Endometrium (tissue), 2 donors: ENCODE measurements at regions not wholly inside any gene's neighbourhood (a gene's known extent, or its start where the extent isn't known, plus 50 kb on each side); places are given as distances from the start of the nearest gene placed in this dataset.

Experiments
- FAIRE-seq: peaks from 2 replicates; lab custom pipeline; 2012; peaks lifted over from hg19 to GRCh38; lab: Jason Lieb, UNC
- donor health status: control.
- donor health status: control.

GRCh38 chrX:9196961-9197640 is 163.2 kb upstream of the FAM9B start:
- no peak for FAIRE-seq

GRCh38 chrX:9204560-9204959 is 170.6 kb upstream of the FAM9B start:
- FAIRE-seq, result no peak

GRCh38 chrX:9205599-9206223 is 171.8 kb upstream of the FAM9B start:
- FAIRE-seq, result no peak

GRCh38 chrX:9207142-9207541 is 173.2 kb upstream of the FAM9B start:
- no peak for FAIRE-seq

- no peak for FAIRE-seq
These were observed 177.3 kb upstream of the FAM9B start for GRCh38 chrX:9211269-9211668.

GRCh38 chrX:9221781-9222180 is 187.9 kb upstream of the FAM9B start:
- FAIRE-seq, result no peak

GRCh38 chrX:9222299-9222698 is 188.4 kb upstream of the FAM9B start:
- FAIRE-seq, result no peak

- no peak for FAIRE-seq
These were observed 193.3 kb upstream of the FAM9B start for GRCh38 chrX:9227276-9227675.

GRCh38 chrX:9231491-9231890 is 197.6 kb upstream of the FAM9B start:
- no peak for FAIRE-seq

GRCh38 chrX:9233141-9233540 is 199.2 kb upstream of the FAM9B start:
- no peak for FAIRE-seq

- no peak for FAIRE-seq
These were observed 200.4 kb upstream of the FAM9B start for GRCh38 chrX:9234315-9234714.

GRCh38 chrX:9235722-9236121 is 201.8 kb upstream of the FAM9B start:
- no peak for FAIRE-seq

GRCh38 chrX:9240956-9241355 is 207.0 kb upstream of the FAM9B start:
- FAIRE-seq, result no peak

GRCh38 chrX:9241427-9241826 is 207.5 kb upstream of the FAM9B start:
- FAIRE-seq, result no peak

GRCh38 chrX:9249051-9249846 is 215.3 kb upstream of the FAM9B start:
- FAIRE-seq, result no peak

GRCh38 chrX:9252182-9252581 is 212.7 kb upstream of the TBL1X start:
- FAIRE-seq, result no peak

GRCh38 chrX:9253211-9253610 is 211.6 kb upstream of the TBL1X start:
- no peak for FAIRE-seq

GRCh38 chrX:9257718-9258420 is 207.0 kb upstream of the TBL1X start:
- no peak for FAIRE-seq

- FAIRE-seq, result no peak
These were observed 206.3 kb upstream of the TBL1X start for GRCh38 chrX:9258421-9259104.

GRCh38 chrX:9260603-9261002 is 204.3 kb upstream of the TBL1X start:
- no peak for FAIRE-seq

GRCh38 chrX:9267415-9267814 is 197.4 kb upstream of the TBL1X start:
- FAIRE-seq, result no peak

- no peak for FAIRE-seq
These were observed 195.7 kb upstream of the TBL1X start for GRCh38 chrX:9269134-9269533.
